ENCODE measurements at regions not wholly inside any gene's neighbourhood (a gene's known extent, or its start where the extent isn't known, plus 50 kb on each side); places are given as distances from the start of the nearest gene placed in this dataset.

- no peaks in the 10 kb centered on the region for H3K9me3 ChIP-seq
- no peaks in the 10 kb centered on the region for H3K27me3 ChIP-seq (ENCODE audit: low read depth)
- in situ Hi-C loops (cut with MboI; ENCODE audit: low sequenced_read_pairs): no loop called here
- no peak overlapping the region for H3K4me3 ChIP-seq
- H3K4me1 ChIP-seq: no peaks in the 10 kb centered on the region
- DNase-seq (ENCODE audit: low spot score in 2 of 2): no peak
- no peaks in the 10 kb centered on the region for H3K36me3 ChIP-seq (replicated peaks)
Measured at GRCh38 chr14:106488291-106488690, 961.9 kb downstream of the TMEM121 start.

DNA sequence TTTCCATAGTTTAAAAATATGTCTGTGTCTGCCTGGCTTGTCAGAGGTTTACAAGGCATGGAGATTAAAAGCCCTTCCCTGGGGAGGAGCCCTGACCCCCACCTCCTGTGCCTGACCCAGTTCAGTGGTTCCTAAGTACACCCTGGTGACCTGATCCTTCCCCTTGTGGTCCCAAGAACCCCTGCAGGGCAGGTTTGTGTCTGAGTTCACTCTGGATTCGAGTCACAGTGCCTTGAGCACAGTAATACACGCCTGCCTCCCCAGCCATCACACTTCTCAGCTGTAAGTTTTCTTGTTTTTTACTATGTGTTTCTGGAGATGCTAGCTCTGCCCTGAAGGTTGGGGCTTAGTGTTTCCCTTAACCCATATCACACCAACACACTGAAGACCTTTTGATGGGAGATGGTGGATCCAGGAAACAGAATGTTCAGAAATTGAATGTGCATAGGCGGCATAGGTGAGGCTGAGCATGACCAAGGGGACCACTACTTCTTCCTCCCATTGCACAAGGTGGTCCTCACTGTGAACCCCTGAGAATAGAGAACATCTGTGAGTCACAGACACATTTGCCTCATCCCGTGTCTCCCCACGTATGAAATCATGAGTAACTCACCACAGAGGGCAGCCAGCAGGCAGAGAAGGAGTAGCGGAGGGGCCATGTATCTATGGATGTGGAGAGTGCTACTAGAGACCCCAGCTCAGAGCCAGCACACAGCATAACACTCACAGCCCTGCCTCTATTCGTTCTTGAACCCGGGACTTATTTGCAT lies 962.9 kb downstream of the TMEM121 start:
- no peaks in the 10 kb centered on the region for H3K36me3 ChIP-seq (replicated peaks)
- in situ Hi-C loops (cut with MboI; ENCODE audit: low sequenced_read_pairs): no loop called here
- no peak for DNase-seq (ENCODE audit: low spot score in 2 of 2)
- no peaks in the 10 kb centered on the region for H3K27me3 ChIP-seq (ENCODE audit: low read depth)
- no peaks in the 10 kb centered on the region for H3K4me1 ChIP-seq
- no peaks in the 10 kb centered on the region for H3K9me3 ChIP-seq
- H3K4me3 ChIP-seq: no peak overlapping the region

GRCh38 chr14:106490442-106490841 lies 964.1 kb downstream of the TMEM121 start:
- Histone ChIP-seq H3K9me3 (no peaks in the 10 kb centered on the region), H3K36me3 (replicated peaks) (no peaks in the 10 kb centered on the region), H3K27me3 (ENCODE audit: low read depth) (no peaks in the 10 kb centered on the region), H3K4me1 (no peaks in the 10 kb centered on the region), H3K4me3 (no peak overlapping the region)
- in situ Hi-C loops (cut with MboI; ENCODE audit: low sequenced_read_pairs): no loop called here
- DNase-seq (ENCODE audit: low spot score in 2 of 2): no peak

DNA sequence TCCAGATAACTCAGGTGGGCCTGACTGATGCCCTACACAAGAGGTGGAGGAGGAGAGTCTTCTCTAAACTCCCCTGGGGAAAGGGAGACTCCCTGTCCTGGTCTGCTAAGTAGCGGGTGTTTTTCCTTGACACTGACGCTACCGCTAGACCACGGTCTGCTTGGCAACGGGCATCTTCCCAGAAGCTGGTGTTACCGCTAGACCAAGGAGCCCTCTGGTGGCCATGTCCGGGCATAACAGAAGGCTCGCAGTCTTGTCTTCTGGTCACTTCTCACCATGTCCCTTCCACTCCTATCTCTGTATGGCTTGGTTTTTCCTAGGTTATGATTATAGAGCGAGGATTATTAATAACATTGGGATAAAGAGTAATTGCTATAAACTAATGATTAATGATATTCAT lies 965.5 kb downstream of the TMEM121 start:
- no peaks in the 10 kb centered on the region for H3K4me1 ChIP-seq
- H3K36me3 ChIP-seq (replicated peaks): no peaks in the 10 kb centered on the region
- H3K27me3 ChIP-seq (ENCODE audit: low read depth): no peaks in the 10 kb centered on the region
- no peaks in the 10 kb centered on the region for H3K9me3 ChIP-seq
- in situ Hi-C loops (cut with MboI; ENCODE audit: low sequenced_read_pairs): no loop called here
- H3K4me3 ChIP-seq: no peak overlapping the region
- peak in 1 of 2 experiments; percentile 10 for DNase-seq (ENCODE audit: low spot score in 2 of 2)

GRCh38 chr14:106493962-106494823 lies 967.8 kb downstream of the TMEM121 start:
- DNase-seq (ENCODE audit: low spot score in 2 of 2): no peak
- Histone ChIP-seq H3K4me3 (no peak overlapping the region), H3K9me3 (no peaks in the 10 kb centered on the region), H3K4me1 (no peaks in the 10 kb centered on the region), H3K27me3 (ENCODE audit: low read depth) (no peaks in the 10 kb centered on the region), H3K36me3 (replicated peaks) (no peaks in the 10 kb centered on the region)
- in situ Hi-C loops (cut with MboI; ENCODE audit: low sequenced_read_pairs): no loop called here

GRCh38 chr14:106500571-106500970 lies 974.2 kb downstream of the TMEM121 start:
- H3K4me1 ChIP-seq: no peaks in the 10 kb centered on the region
- H3K27me3 ChIP-seq (ENCODE audit: low read depth): no peaks in the 10 kb centered on the region
- in situ Hi-C loops (cut with MboI; ENCODE audit: low sequenced_read_pairs): no loop called here
- DNase-seq (ENCODE audit: low spot score in 2 of 2): no peak
- H3K9me3 ChIP-seq: no peaks in the 10 kb centered on the region
- H3K36me3 ChIP-seq (replicated peaks): no peaks in the 10 kb centered on the region
- no peak overlapping the region for H3K4me3 ChIP-seq

DNA sequence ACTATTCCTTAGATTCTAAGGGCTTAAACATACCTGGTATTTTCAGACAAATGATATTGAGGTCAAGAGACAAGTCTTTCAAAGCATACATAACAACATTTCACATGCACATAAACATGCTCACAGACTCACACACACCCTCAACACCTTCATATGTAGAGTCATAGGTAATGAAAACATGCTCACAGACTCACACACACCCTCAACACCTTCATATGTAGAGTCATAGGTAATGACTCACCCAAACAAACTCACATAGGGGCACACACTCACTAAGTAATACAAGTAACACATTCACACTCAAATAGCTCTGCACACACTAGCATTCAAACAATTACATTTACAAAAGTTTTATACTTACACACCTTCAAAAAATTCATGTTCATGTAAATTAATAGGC lies 975.5 kb downstream of the TMEM121 start:
- Histone ChIP-seq H3K27me3 (ENCODE audit: low read depth) (no peaks in the 10 kb centered on the region), H3K4me3 (no peak overlapping the region), H3K36me3 (replicated peaks) (no peaks in the 10 kb centered on the region), H3K4me1 (no peaks in the 10 kb centered on the region), H3K9me3 (no peaks in the 10 kb centered on the region)
- in situ Hi-C loops (cut with MboI; ENCODE audit: low sequenced_read_pairs): no loop called here
- DNase-seq (ENCODE audit: low spot score in 2 of 2): no peak

DNA sequence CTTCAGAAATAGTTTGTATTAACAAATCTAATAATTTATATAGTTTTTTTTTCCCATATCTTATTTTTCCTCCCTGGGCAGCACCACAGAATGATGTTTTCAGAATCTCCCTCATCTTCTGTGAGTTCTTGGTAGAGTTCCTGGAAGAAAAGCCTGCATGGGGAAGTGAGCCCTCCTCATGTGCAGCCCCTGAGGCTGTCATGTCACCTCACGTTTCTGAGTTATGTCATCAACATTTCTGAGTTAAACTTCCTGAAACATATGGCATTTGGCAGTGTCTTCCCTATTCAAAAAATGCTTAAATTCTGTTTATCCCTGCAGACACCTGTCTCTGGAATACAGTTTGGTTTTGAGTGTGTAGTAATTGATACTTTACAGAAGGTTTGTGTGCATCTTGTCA lies 979.0 kb downstream of the TMEM121 start:
- in situ Hi-C loops (cut with MboI; ENCODE audit: low sequenced_read_pairs): no loop called here
- no peaks in the 10 kb centered on the region for H3K9me3 ChIP-seq
- H3K27me3 ChIP-seq (ENCODE audit: low read depth): no peaks in the 10 kb centered on the region
- no peak for DNase-seq (ENCODE audit: low spot score in 2 of 2)
- H3K4me3 ChIP-seq: no peak overlapping the region
- no peaks in the 10 kb centered on the region for H3K4me1 ChIP-seq
- H3K36me3 ChIP-seq (replicated peaks): no peaks in the 10 kb centered on the region

DNA sequence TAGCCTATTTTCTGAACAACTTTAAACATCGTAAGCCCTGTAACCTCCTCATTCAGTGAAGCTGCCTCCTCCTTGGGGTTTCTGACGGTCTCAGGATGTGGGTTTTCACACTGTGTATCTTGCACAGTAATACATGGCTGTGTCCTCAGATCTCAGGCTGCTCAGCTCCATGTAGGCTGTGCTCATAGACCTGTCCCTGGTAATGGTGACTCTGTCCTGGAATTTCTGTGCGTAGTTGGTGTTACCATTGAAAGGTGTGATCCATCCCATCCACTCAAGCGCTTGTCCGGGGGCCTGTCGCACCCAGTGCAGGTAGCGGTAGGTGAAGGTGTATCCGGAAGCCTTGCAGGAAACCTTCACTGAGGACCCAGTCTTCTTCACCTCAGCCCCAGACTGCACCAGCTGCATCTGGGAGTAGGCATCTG lies 980.5 kb downstream of the TMEM121 start:
- no peaks in the 10 kb centered on the region for H3K36me3 ChIP-seq (replicated peaks)
- no peaks in the 10 kb centered on the region for H3K4me1 ChIP-seq
- H3K4me3 ChIP-seq: no peak overlapping the region
- in situ Hi-C loops (cut with MboI; ENCODE audit: low sequenced_read_pairs): no loop called here
- no peaks in the 10 kb centered on the region for H3K9me3 ChIP-seq
- H3K27me3 ChIP-seq (ENCODE audit: low read depth): no peaks in the 10 kb centered on the region
- no peak for DNase-seq (ENCODE audit: low spot score in 2 of 2)

DNA sequence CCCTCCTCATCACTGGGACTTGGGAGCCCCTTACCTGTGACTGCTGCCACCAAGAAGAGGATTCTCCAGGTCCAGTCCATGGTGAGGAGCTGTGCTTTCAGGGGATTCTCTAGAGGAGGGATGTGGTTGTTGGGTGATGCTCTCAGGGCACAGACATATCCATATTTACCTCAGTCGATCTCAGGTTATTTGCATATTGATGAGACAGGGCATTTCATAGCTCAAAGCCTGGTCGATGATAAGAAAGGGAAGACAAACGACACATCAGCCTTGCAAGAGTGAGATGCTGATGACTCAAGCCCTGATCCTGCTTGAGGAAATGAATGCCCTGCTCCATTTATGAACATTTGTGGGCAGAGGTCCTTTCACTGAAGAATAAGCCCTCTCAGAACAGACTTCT lies 981.0 kb downstream of the TMEM121 start:
- no peaks in the 10 kb centered on the region for H3K9me3 ChIP-seq
- no peaks in the 10 kb centered on the region for H3K27me3 ChIP-seq (ENCODE audit: low read depth)
- H3K4me3 ChIP-seq: no peak overlapping the region
- in situ Hi-C loops (cut with MboI; ENCODE audit: low sequenced_read_pairs): no loop called here
- no peak for DNase-seq (ENCODE audit: low spot score in 2 of 2)
- no peaks in the 10 kb centered on the region for H3K36me3 ChIP-seq (replicated peaks)
- H3K4me1 ChIP-seq: no peaks in the 10 kb centered on the region

GRCh38 chr14:106508216-106508615 lies 981.8 kb downstream of the TMEM121 start:
- Histone ChIP-seq H3K4me1 (no peaks in the 10 kb centered on the region), H3K4me3 (no peak overlapping the region), H3K27me3 (ENCODE audit: low read depth) (no peaks in the 10 kb centered on the region), H3K9me3 (no peaks in the 10 kb centered on the region), H3K36me3 (replicated peaks) (no peaks in the 10 kb centered on the region)
- in situ Hi-C loops (cut with MboI; ENCODE audit: low sequenced_read_pairs): no loop called here
- DNase-seq (ENCODE audit: low spot score in 2 of 2): no peak

DNA sequence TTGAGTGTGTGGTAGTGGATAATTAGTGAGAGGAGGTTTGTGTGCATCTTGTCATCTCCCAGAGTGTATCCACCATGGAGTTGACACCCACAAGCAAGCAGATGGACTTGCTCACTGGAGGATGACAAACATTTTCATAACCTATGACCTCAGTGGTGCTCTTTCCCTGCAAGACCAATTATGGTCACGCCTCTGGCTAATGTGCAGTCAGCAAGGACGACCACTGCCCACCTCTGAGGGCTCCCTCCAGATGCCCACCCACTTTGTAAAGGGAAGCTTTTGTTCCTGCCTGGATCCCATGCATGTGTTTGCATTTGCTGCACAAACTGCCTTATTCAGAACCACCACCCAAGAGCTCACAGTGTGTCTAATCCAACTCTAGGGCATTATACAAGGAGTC lies 982.8 kb downstream of the TMEM121 start:
- H3K4me3 ChIP-seq: no peak overlapping the region
- no peak for DNase-seq (ENCODE audit: low spot score in 2 of 2)
- in situ Hi-C loops (cut with MboI; ENCODE audit: low sequenced_read_pairs): no loop called here
- H3K27me3 ChIP-seq (ENCODE audit: low read depth): no peaks in the 10 kb centered on the region
- H3K9me3 ChIP-seq: no peaks in the 10 kb centered on the region
- H3K4me1 ChIP-seq: no peaks in the 10 kb centered on the region
- no peaks in the 10 kb centered on the region for H3K36me3 ChIP-seq (replicated peaks)

DNA sequence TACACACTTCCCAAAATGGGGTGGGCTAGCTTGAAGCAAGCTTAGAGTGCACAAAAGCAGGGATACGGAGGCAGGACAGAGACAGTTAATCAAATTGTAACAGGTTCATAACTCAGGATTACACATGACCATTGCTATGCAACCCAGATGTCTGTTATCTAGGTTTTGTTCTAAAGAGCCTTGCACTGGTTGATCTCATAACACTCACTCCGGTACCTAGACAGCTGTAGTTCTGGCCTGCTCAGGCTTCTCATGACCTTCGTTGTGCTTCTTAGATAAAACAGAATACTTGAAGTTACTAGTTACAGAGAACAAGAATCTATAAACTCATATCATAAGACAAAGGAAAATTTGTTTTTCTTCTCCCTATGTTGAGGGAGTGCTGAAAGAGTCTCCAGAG lies 983.4 kb downstream of the TMEM121 start:
- Histone ChIP-seq H3K4me1 (no peaks in the 10 kb centered on the region), H3K36me3 (replicated peaks) (no peaks in the 10 kb centered on the region), H3K27me3 (ENCODE audit: low read depth) (no peaks in the 10 kb centered on the region), H3K9me3 (no peaks in the 10 kb centered on the region), H3K4me3 (no peak overlapping the region)
- in situ Hi-C loops (cut with MboI; ENCODE audit: low sequenced_read_pairs): no loop called here
- DNase-seq (ENCODE audit: low spot score in 2 of 2): no peak

GRCh38 chr14:106511006-106511799 lies 984.8 kb downstream of the TMEM121 start:
- Histone ChIP-seq H3K27me3 (ENCODE audit: low read depth) (no peaks in the 10 kb centered on the region), H3K9me3 (no peaks in the 10 kb centered on the region), H3K4me3 (no peak overlapping the region), H3K4me1 (no peaks in the 10 kb centered on the region), H3K36me3 (replicated peaks) (no peaks in the 10 kb centered on the region)
- in situ Hi-C loops (cut with MboI; ENCODE audit: low sequenced_read_pairs): no loop called here
- no peak for DNase-seq (ENCODE audit: low spot score in 2 of 2)

All from HAP-1 (cell line).